T-helper 17 cell (primary cell): ENCODE measurements at regions not wholly inside any gene's neighbourhood (a gene's known extent, or its start where the extent isn't known, plus 50 kb on each side); places are given as distances from the start of the nearest gene placed in this dataset.

Experiments used
- ATAC-seq: fragments of 150-1000 bp; cut with Tn5 transposase; 2 replicates; pipeline ENCODE4 v1.10.0; 2021; ENCODE audit warnings: mild to moderate bottlenecking, moderate library complexity
- DNase-seq, 3 donors: peaks; one replicate each; pipeline versions ENCODE4 v3.0.0 to v3.0.0-alpha.2; 2020 to 2021
- H3K9me3 ChIP-seq: one replicate; pipeline ENCODE4 v1.7.0; 2013; ENCODE audit warnings: low read length, mild to moderate bottlenecking; ENCODE audit not compliant: control insufficient read depth, poor library complexity, severe bottlenecking
- H3K27ac Mint-ChIP-seq: one replicate; pipeline ENCODE4 v1.8.0; 2022; ENCODE audit warnings: mild to moderate bottlenecking, moderate library complexity, mixed read lengths
- H3K27me3 Mint-ChIP-seq: one replicate; pipeline ENCODE4 v1.8.0; 2022; ENCODE audit warnings: mixed read lengths
- H3K36me3 Mint-ChIP-seq: one replicate; pipeline ENCODE4 v1.8.0; 2022; ENCODE audit warnings: low read depth, mixed read lengths
- H3K4me1 Mint-ChIP-seq: one replicate; pipeline ENCODE4 v1.8.0; 2022; ENCODE audit warnings: mild to moderate bottlenecking, mixed read lengths
- H3K4me3 Mint-ChIP-seq: one replicate; pipeline ENCODE4 v1.8.0; 2022; ENCODE audit warnings: mild to moderate bottlenecking, moderate library complexity, mixed read lengths

DNA sequence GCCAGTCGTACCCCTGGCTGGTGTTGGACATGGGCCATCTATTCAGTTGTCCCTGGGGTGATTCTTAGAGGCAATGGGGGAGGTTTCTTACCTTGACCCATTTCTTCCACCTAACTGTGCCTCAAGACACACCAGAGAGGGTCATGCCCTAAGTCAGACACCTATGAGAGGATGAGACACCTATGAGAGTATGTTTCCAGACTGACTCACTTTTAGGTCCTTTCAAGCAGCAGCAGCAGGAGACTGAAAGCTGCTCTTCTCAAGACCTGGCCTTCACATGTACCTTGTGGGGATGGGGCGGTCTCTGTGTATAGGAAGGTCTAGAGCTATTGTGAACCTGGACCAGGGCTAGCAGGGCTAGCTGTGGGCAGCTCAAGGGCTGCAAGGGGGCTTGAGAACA lies 130.1 kb downstream of the TENT4A start:
- no peak for ATAC-seq
- H3K9me3 ChIP-seq: no peaks in the 10 kb centered on the region

GRCh38 chr5:6843821-6844220 lies 130.6 kb downstream of the TENT4A start:
- ATAC-seq (no peak), DNase-seq (no peak)
- Mint-ChIP-seq H3K4me1 (peaks cover 7% of the 10 kb centered on the region), H3K27ac (no peak overlapping the region), H3K27me3 (peaks cover 18% of the 10 kb centered on the region), H3K4me3 (no peak overlapping the region), H3K36me3 (no peaks in the 10 kb centered on the region)
- H3K9me3 ChIP-seq: no peaks in the 10 kb centered on the region

More for the DNA sequence above, 130.1 kb downstream of the TENT4A start:
- no peaks in the 10 kb centered on the region for H3K36me3 Mint-ChIP-seq
- H3K4me1 Mint-ChIP-seq: peaks cover 5% of the 10 kb centered on the region
- no peak overlapping the region for H3K4me3 Mint-ChIP-seq
- peaks cover 15% of the 10 kb centered on the region for H3K27me3 Mint-ChIP-seq
- DNase-seq: no peak
- H3K27ac Mint-ChIP-seq: no peak overlapping the region

- H3K4me1 Mint-ChIP-seq: peaks cover 7% of the 10 kb centered on the region
- no peaks in the 10 kb centered on the region for H3K9me3 ChIP-seq
- H3K27ac Mint-ChIP-seq: no peak overlapping the region
- H3K4me3 Mint-ChIP-seq: no peak overlapping the region
- ATAC-seq (no peak), DNase-seq (no peak)
- no peaks in the 10 kb centered on the region for H3K36me3 Mint-ChIP-seq
- H3K27me3 Mint-ChIP-seq: peaks cover 19% of the 10 kb centered on the region
Measured at GRCh38 chr5:6845856-6846255, 132.6 kb downstream of the TENT4A start.

DNA sequence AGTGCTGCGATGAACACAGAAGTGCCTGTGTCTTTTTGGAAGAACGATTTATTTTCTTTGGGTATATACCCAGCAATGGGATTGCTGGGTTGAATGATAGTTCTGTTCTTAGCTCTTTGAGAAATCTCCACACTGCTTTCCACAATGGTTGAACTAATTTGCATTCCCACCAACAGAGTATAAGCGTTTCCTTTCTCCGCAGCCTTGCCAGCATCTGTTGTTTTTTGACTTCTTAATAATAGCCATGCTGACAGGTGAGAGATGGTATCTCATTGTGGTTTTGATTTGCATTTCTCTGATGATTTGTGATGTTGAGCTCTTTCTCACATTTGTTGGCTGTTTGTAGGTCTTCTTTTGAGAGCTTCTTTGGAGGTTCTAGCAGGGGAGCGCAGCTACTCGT lies 134.6 kb downstream of the TENT4A start:
- Mint-ChIP-seq H3K27me3 (peaks cover 19% of the 10 kb centered on the region), H3K4me1 (peaks cover 7% of the 10 kb centered on the region), H3K27ac (peak overlapping the region; percentile 69), H3K4me3 (peak overlapping the region; percentile 56), H3K36me3 (no peaks in the 10 kb centered on the region)
- no peak for DNase-seq
- ATAC-seq: peak; percentile 60
- H3K9me3 ChIP-seq: no peaks in the 10 kb centered on the region

DNA sequence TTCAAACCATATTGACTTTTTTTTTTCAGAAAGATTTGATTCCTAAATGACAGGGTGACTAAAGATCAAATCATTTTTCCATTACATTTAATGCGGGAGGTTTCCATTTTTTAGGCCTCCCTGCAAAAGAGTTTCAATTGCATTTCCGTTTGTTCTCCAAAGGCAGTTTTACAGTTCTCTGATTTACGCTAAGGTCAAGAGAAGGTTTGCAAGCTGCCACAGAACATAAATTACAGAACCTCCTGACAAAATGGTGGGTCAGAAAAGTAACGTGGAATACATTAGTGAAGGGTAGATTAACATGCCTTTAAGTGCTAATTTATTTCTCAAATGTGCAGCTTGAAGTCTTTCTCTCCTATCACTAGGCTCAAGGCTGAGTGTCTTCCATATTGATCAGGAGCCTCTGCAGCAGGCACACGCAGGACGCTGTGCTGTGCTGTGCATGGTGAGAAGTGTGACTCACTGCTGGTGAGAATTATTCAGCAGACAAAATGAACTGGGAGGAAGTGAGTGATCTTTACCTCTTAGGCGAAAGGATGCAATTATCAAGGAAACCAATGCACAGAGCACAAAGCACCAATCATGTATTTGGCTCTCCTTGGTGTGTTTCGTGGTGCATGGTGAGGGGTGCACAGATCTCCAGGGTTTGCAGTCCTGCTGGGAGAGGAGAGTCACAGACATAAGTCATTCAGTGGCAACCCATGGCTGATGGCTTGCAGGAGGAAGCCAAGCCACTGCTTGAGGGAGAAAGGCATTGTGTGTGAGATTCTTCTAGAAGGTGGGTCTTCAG lies 136.3 kb downstream of the TENT4A start:
- H3K4me1 Mint-ChIP-seq: peaks cover 7% of the 10 kb centered on the region
- no peaks in the 10 kb centered on the region for H3K9me3 ChIP-seq
- ATAC-seq: no peak
- H3K27ac Mint-ChIP-seq: no peak overlapping the region
- peaks cover 9% of the 10 kb centered on the region for H3K27me3 Mint-ChIP-seq
- no peak for DNase-seq
- no peaks in the 10 kb centered on the region for H3K36me3 Mint-ChIP-seq
- H3K4me3 Mint-ChIP-seq: no peak overlapping the region

DNA sequence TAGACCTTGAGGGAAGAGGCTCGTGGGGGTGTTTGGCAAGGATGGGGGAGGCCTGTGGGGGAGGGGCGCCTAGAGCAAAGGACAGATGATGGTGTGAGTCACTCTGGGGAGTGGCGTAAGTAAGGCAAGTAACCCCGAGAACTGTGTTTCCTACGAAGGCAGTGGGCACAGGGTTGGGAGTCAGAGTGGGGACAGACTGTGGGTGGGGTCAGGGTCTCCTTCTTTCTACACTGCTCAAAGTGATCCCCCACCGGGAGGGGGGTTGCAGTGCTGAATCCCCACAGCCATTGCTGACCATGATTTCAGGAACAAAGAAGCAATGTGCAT lies 136.8 kb downstream of the TENT4A start:
- no peak overlapping the region for H3K4me3 Mint-ChIP-seq
- H3K27ac Mint-ChIP-seq: no peak overlapping the region
- H3K36me3 Mint-ChIP-seq: no peaks in the 10 kb centered on the region
- H3K27me3 Mint-ChIP-seq: peaks cover 9% of the 10 kb centered on the region
- H3K4me1 Mint-ChIP-seq: peaks cover 7% of the 10 kb centered on the region
- ATAC-seq (no peak), DNase-seq (no peak)
- H3K9me3 ChIP-seq: no peaks in the 10 kb centered on the region

DNA sequence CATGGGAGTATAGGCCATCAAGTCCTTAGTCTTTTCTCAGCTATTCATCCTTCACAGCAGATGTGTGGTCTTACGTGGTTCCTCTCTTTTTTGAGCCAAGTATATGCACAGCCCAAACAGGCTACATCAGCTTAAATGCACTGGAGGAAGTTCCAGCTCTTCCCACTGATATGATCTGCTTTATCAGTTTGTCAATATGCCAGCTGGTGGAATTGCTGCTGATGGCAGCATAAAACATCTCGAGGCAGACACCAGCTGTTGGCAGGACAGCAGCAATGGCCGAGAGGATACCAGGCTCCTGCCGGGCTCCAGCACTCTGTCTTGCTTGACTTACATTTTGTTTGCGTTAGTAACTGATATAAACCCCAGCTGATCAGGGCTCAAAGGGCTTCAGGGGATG lies 143.4 kb downstream of the TENT4A start:
- Mint-ChIP-seq H3K4me3 (no peak overlapping the region), H3K4me1 (no peaks in the 10 kb centered on the region), H3K27me3 (peaks cover 18% of the 10 kb centered on the region), H3K36me3 (peaks cover 2% of the 10 kb centered on the region), H3K27ac (no peak overlapping the region)
- no peak for ATAC-seq
- no peak for DNase-seq
- no peaks in the 10 kb centered on the region for H3K9me3 ChIP-seq

- H3K4me1 Mint-ChIP-seq: no peaks in the 10 kb centered on the region
- DNase-seq (no peak), ATAC-seq (no peak)
- H3K27ac Mint-ChIP-seq: no peak overlapping the region
- H3K4me3 Mint-ChIP-seq: no peak overlapping the region
- H3K9me3 ChIP-seq: no peaks in the 10 kb centered on the region
- H3K36me3 Mint-ChIP-seq: peaks cover 2% of the 10 kb centered on the region
- H3K27me3 Mint-ChIP-seq: peaks cover 18% of the 10 kb centered on the region
Measured at GRCh38 chr5:6858419-6858818, 145.2 kb downstream of the TENT4A start.

GRCh38 chr5:6859023-6859422 lies 145.8 kb downstream of the TENT4A start:
- Mint-ChIP-seq H3K36me3 (peaks cover 2% of the 10 kb centered on the region), H3K4me3 (no peak overlapping the region), H3K4me1 (no peaks in the 10 kb centered on the region), H3K27ac (no peak overlapping the region), H3K27me3 (peaks cover 18% of the 10 kb centered on the region)
- DNase-seq: no peak
- ATAC-seq: no peak
- no peaks in the 10 kb centered on the region for H3K9me3 ChIP-seq

DNA sequence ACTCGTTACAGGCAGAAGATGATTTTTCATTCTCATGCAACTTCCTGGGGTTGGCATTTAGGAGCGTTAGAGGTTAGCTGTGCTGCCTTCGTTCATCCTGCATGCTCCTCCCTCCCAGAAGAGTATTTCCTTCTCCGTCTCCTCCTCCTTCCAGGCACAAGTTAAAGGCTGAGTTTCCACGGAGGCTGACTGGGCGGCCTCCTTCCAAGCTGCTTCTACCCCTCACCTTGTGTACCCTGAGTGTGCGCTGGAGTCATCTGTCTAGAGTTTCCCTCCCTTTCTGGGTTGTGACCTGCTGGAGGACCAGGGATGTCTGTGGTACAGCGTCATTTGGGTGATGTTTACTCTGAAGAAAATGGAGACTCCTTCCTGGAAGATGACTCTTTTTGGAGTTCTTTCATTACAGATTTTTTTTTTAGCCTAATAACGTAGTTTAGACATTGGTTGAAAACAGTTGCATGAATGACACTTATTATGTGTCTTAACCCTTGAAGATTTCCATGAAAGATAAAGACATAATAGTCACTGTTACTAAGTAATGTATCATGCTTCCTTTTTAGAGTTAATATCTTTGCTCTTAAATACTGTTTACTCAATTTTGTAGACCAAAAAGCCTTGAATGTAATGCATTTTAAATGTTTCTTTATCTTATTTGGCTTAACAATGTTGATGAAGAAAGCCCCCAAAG lies 146.9 kb downstream of the TENT4A start:
- no peaks in the 10 kb centered on the region for H3K9me3 ChIP-seq
- no peak for DNase-seq
- no peak for ATAC-seq
- Mint-ChIP-seq H3K4me3 (no peak overlapping the region), H3K36me3 (peaks cover 2% of the 10 kb centered on the region), H3K27ac (no peak overlapping the region), H3K4me1 (no peaks in the 10 kb centered on the region), H3K27me3 (peaks cover 18% of the 10 kb centered on the region)

DNA sequence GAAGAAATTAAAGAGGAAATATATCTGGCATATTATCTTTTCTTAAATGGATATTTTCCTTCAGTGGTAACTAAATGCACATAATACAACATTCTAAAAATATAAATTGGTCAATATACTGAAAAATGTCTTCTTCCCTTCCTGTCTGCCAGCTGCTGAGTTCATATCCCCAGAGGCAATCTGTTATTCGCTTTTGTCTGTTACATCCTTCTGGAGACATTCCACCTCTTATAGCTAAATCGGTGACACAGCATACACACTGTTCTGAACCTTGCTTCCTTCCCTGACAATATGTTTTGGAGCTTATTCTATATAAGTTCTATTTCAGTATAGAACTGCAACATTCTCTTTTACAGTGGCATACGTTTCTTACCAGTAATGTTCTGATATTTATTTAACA lies 147.8 kb downstream of the TENT4A start:
- Mint-ChIP-seq H3K4me1 (no peaks in the 10 kb centered on the region), H3K4me3 (no peak overlapping the region), H3K27me3 (peaks cover 18% of the 10 kb centered on the region), H3K27ac (no peak overlapping the region), H3K36me3 (peaks cover 2% of the 10 kb centered on the region)
- no peak for ATAC-seq
- no peaks in the 10 kb centered on the region for H3K9me3 ChIP-seq
- no peak for DNase-seq

GRCh38 chr5:6861667-6862066 lies 148.4 kb downstream of the TENT4A start:
- Mint-ChIP-seq H3K4me1 (no peaks in the 10 kb centered on the region), H3K36me3 (peaks cover 2% of the 10 kb centered on the region), H3K27me3 (peaks cover 18% of the 10 kb centered on the region), H3K27ac (no peak overlapping the region), H3K4me3 (no peak overlapping the region)
- ATAC-seq (no peak), DNase-seq (no peak)
- no peaks in the 10 kb centered on the region for H3K9me3 ChIP-seq

GRCh38 chr5:6862306-6862705 lies 149.1 kb downstream of the TENT4A start:
- Mint-ChIP-seq H3K27ac (no peak overlapping the region), H3K36me3 (peaks cover 2% of the 10 kb centered on the region), H3K27me3 (peaks cover 18% of the 10 kb centered on the region), H3K4me1 (no peaks in the 10 kb centered on the region), H3K4me3 (no peak overlapping the region)
- ATAC-seq (no peak), DNase-seq (no peak)
- no peaks in the 10 kb centered on the region for H3K9me3 ChIP-seq

DNA sequence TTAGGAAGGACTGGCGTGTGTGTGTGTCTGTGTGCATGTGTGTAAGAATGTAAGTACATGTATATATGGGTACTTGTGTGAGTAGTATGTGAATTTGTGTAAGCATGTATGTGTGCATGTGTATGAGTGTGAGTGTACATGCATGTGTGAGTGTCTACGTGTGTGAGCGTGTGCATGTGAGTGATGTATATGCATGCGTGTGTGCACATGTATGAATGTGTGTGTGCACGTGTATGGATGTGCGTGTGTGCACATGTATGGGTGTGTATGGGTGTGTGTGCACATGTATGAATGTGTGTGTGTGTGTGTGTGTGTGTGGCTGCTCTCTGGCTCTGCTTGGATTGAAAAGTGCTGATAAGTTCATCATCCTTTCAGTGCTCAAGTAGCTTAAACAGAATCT lies 154.5 kb downstream of the TENT4A start:
- no peaks in the 10 kb centered on the region for H3K9me3 ChIP-seq
- ATAC-seq (no peak), DNase-seq (no peak)
- no peak overlapping the region for H3K4me3 Mint-ChIP-seq
- no peak overlapping the region for H3K27ac Mint-ChIP-seq
- no peaks in the 10 kb centered on the region for H3K36me3 Mint-ChIP-seq
- no peaks in the 10 kb centered on the region for H3K27me3 Mint-ChIP-seq
- no peaks in the 10 kb centered on the region for H3K4me1 Mint-ChIP-seq
